ENCODE measurements at regions not wholly inside any gene's neighbourhood (a gene's known extent, or its start where the extent isn't known, plus 50 kb on each side); places are given as distances from the start of the nearest gene placed in this dataset.

DNA sequence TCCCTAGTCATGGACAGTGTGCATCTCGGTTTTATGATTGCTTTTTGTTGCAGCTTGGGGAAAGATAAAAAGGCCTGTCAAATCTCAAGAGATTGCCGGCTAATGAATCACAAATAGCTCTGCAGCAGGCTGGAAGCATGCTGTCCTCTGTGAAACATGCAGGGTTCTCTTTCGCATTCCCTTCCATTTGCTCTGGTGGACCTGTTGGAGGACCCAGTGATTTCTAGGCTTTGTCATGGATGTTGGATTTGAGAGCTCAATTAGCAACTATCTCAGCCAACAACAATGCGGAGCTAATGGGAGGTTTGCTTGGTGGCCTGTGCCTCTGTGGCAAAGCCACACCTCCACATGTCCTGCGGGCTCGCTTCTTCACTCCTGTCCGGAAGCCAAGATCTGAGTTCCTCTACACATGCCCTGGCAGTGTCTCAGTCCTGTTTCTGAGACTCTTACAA, 418.1 kb upstream of the ARGLU1 start:
- no peaks in the 10 kb centered on the region for H3K9me3 ChIP-seq (ENCODE audit: insufficient read depth, low read depth)
- H4K20me1 ChIP-seq (ENCODE audit: insufficient read depth): no peaks in the 10 kb centered on the region
- H3K36me3 ChIP-seq (ENCODE audit: low read depth): no peaks in the 10 kb centered on the region
- no TSS peak for BruUV-seq (replicated peaks)
- H3K4me1 ChIP-seq (replicated peaks; ENCODE audit: insufficient read depth): no peaks in the 10 kb centered on the region
- no peak overlapping the region for H3K4me2 ChIP-seq
- H3K27me3 ChIP-seq (ENCODE audit: insufficient read depth, low read depth): no peaks in the 10 kb centered on the region
- TF ChIP-seq, protein P1, sequence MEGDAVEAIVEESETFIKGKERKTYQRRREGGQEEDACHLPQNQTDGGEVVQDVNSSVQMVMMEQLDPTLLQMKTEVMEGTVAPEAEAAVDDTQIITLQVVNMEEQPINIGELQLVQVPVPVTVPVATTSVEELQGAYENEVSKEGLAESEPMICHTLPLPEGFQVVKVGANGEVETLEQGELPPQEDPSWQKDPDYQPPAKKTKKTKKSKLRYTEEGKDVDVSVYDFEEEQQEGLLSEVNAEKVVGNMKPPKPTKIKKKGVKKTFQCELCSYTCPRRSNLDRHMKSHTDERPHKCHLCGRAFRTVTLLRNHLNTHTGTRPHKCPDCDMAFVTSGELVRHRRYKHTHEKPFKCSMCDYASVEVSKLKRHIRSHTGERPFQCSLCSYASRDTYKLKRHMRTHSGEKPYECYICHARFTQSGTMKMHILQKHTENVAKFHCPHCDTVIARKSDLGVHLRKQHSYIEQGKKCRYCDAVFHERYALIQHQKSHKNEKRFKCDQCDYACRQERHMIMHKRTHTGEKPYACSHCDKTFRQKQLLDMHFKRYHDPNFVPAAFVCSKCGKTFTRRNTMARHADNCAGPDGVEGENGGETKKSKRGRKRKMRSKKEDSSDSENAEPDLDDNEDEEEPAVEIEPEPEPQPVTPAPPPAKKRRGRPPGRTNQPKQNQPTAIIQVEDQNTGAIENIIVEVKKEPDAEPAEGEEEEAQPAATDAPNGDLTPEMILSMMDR (conservative IDR thresholded peaks at IDR 0.05): no peak
- TF ChIP-seq EZH2 (IDR thresholded peaks at IDR 0.05; ENCODE audit: low read depth): no peak
- H2AFZ ChIP-seq: no peak overlapping the region
- DNase-seq: no peak
- POLR2A ChIA-PET (ENCODE audit: unreplicated experiment): no interaction called here
- CTCF ChIA-PET: no interaction called here
- H3K4me3 ChIP-seq: no peak overlapping the region
- H3K9me2 ChIP-seq (ENCODE audit: insufficient read depth): 0 out of 2 replicates have a peak, but pooled peaks cover 4% of the 10 kb centered on the region
- H3F3A ChIP-seq (ENCODE audit: insufficient read depth, low read depth): no peaks in the 10 kb centered on the region
- intact Hi-C loops (cut with micrococcal nuclease; ENCODE audit: unreplicated experiment): no loop called here
- H3K27ac ChIP-seq: no peak overlapping the region
- H3K79me2 ChIP-seq (ENCODE audit: low read depth): no peaks in the 10 kb centered on the region

DNA sequence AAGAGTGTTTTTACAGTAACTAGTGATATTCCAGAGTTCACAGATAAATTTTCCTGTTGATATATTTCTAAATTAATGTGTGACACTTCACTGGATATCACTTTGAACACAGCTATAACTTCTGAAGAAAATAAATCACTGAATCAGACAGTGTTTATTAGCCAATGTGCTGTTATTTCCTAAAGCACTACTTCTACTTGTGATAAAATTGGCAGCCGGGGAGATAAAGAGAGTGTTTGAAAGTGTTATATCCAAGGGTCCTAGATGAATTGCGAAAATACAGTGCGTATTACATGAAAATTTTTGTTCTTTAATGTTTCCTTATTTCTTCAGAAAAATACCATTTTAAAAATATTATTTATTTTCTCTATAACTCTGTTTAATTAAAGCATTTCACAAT, 417.5 kb upstream of the ARGLU1 start:
- Histone ChIP-seq H2AFZ (no peak overlapping the region), H3K4me1 (replicated peaks; ENCODE audit: insufficient read depth) (no peaks in the 10 kb centered on the region), H4K20me1 (ENCODE audit: insufficient read depth) (no peaks in the 10 kb centered on the region), H3K9me2 (ENCODE audit: insufficient read depth) (0 out of 2 replicates have a peak, but pooled peaks cover 4% of the 10 kb centered on the region), H3K4me3 (no peak overlapping the region), H3K79me2 (ENCODE audit: low read depth) (no peaks in the 10 kb centered on the region), H3K27ac (no peak overlapping the region), H3K27me3 (ENCODE audit: insufficient read depth, low read depth) (no peaks in the 10 kb centered on the region), H3F3A (ENCODE audit: insufficient read depth, low read depth) (no peaks in the 10 kb centered on the region), H3K36me3 (ENCODE audit: low read depth) (no peaks in the 10 kb centered on the region), H3K4me2 (no peak overlapping the region), H3K9me3 (ENCODE audit: insufficient read depth, low read depth) (no peaks in the 10 kb centered on the region)
- DNase-seq: no peak
- intact Hi-C loops (cut with micrococcal nuclease; ENCODE audit: unreplicated experiment): no loop called here
- POLR2A ChIA-PET (ENCODE audit: unreplicated experiment): no interaction called here
- no TSS peak for BruUV-seq (replicated peaks)
- CTCF ChIA-PET: no interaction called here
- no peak for TF ChIP-seq EZH2 (IDR thresholded peaks at IDR 0.05; ENCODE audit: low read depth)
- TF ChIP-seq, protein P1 (conservative IDR thresholded peaks at IDR 0.05): no peak

DNA sequence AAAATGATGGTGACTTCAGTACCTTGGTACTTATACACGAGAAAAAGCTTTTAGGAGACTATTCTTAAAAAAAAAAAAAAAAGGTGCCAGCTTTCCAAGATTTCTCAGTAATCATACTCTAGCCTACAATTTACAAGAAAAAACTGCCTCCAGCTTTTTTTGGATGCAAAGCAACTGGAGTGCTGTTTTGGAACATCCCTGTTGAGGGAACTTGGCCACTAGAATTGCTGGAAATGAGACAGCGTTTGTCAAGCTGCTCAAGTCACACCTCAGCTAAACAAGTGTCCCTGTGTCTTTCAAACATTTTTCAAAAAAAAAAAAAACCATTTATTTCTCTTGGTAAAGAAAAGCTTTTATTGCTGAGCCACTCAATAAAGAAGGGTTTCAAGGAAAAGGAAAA, 413.1 kb upstream of the ARGLU1 start:
- no peak overlapping the region for H3K4me3 ChIP-seq
- H3K4me1 ChIP-seq (replicated peaks; ENCODE audit: insufficient read depth): no peaks in the 10 kb centered on the region
- no peaks in the 10 kb centered on the region for H3K9me3 ChIP-seq (ENCODE audit: insufficient read depth, low read depth)
- no peaks in the 10 kb centered on the region for H3K36me3 ChIP-seq (ENCODE audit: low read depth)
- H3K27ac ChIP-seq: no peak overlapping the region
- no peak overlapping the region for H2AFZ ChIP-seq
- TF ChIP-seq EZH2 (IDR thresholded peaks at IDR 0.05; ENCODE audit: low read depth): no peak
- TF ChIP-seq, protein P1 (conservative IDR thresholded peaks at IDR 0.05): no peak
- CTCF ChIA-PET: no interaction called here
- H3K9me2 ChIP-seq (ENCODE audit: insufficient read depth): no peaks in the 10 kb centered on the region
- no peaks in the 10 kb centered on the region for H3K27me3 ChIP-seq (ENCODE audit: insufficient read depth, low read depth)
- no peak for DNase-seq
- H3K79me2 ChIP-seq (ENCODE audit: low read depth): no peaks in the 10 kb centered on the region
- POLR2A ChIA-PET (ENCODE audit: unreplicated experiment): no interaction called here
- no peaks in the 10 kb centered on the region for H3F3A ChIP-seq (ENCODE audit: insufficient read depth, low read depth)
- no peaks in the 10 kb centered on the region for H4K20me1 ChIP-seq (ENCODE audit: insufficient read depth)
- H3K4me2 ChIP-seq: no peak overlapping the region
- intact Hi-C loops (cut with micrococcal nuclease; ENCODE audit: unreplicated experiment): no loop called here
- BruUV-seq (replicated peaks): no TSS peak
